PC-3 (cell line): ENCODE measurements at regions not wholly inside any gene's neighbourhood (a gene's known extent, or its start where the extent isn't known, plus 50 kb on each side); places are given as distances from the start of the nearest gene placed in this dataset.

ENCODE experiments used
- ATAC-seq: fragments of 200-7000 bp; cut with Tn5 transposase; 2 replicates; pipeline ENCODE4 v1.9.1; 2020; ENCODE audit warnings: mild to moderate bottlenecking, moderate library complexity
- BruUV-seq: library from RNA; stranded (reverse); fragments of 400-500 nt; replicated peaks from 2 replicates; lab custom pipeline; 2021; lab: Mats Ljungman, UMichigan
- CTCF ChIA-PET: fragments of 300-600 bp; sonication (Branson Sonifier 250); formaldehyde crosslinking; loops from one replicate; lab custom pipeline; 2022; ENCODE audit warnings: antibody characterized with exemption; lab: Charles Lee
- POLR2A ChIA-PET: fragments of 300-600 bp; sonication (Branson Sonifier 250); formaldehyde crosslinking; loops from one replicate; lab custom pipeline; 2022; ENCODE audit warnings: antibody characterized with exemption; ENCODE audit not compliant: unreplicated experiment; lab: Charles Lee
- DNase-seq: peaks from one replicate; pipeline ENCODE4 v3.0.0-alpha.2; 2015
- H2AFZ ChIP-seq: fragments of 300-600 bp; sonication (generic); 2 replicates; pipeline ENCODE4 v1.6.0; 2016; ENCODE audit warnings: antibody characterized with exemption, low read length
- H3F3A ChIP-seq: fragments of 300-600 bp; sonication (generic); one replicate; pipeline ENCODE4 v1.6.0; 2017; ENCODE audit warnings: antibody characterized with exemption, low read length, control low read depth, mild to moderate bottlenecking; ENCODE audit not compliant: unreplicated experiment
- H3K27ac ChIP-seq: fragments of 300-600 bp; sonication (generic); 2 replicates; pipeline ENCODE4 v1.5.1; 2016; ENCODE audit warnings: mild to moderate bottlenecking, low read length
- H3K27me3 ChIP-seq: fragments of 300-600 bp; sonication (generic); 2 replicates; pipeline ENCODE4 v1.6.1; 2016; ENCODE audit warnings: low read length, mixed read lengths
- H3K36me3 ChIP-seq: fragments of 300-600 bp; sonication (generic); 2 replicates; pipeline ENCODE4 v1.6.1; 2016; ENCODE audit warnings: low read depth, mixed run types, low read length, mixed read lengths
- H3K4me1 ChIP-seq: fragments of 300-600 bp; sonication (generic); 2 replicates; pipeline ENCODE4 v1.5.1; 2016; ENCODE audit warnings: low read length; ENCODE audit not compliant: insufficient read depth
- H3K4me2 ChIP-seq: fragments of 300-600 bp; sonication (generic); 2 replicates; pipeline ENCODE4 v1.6.0; 2016; ENCODE audit warnings: low read length
- H3K4me3 ChIP-seq: fragments of 300-600 bp; sonication (generic); 2 replicates; pipeline ENCODE4 v1.5.1; 2016; ENCODE audit warnings: mild to moderate bottlenecking, low read length, mixed read lengths
- H3K79me2 ChIP-seq: fragments of 300-600 bp; sonication (generic); 2 replicates; pipeline ENCODE4 v1.6.1; 2017; ENCODE audit warnings: low read length, mixed read lengths
- H3K9ac ChIP-seq: fragments of 300-600 bp; sonication (generic); 2 replicates; pipeline ENCODE4 v1.6.0; 2016; ENCODE audit warnings: mild to moderate bottlenecking, low read length
- H3K9me2 ChIP-seq: fragments of 300-600 bp; sonication (generic); replicated peaks from 2 replicates; pipeline ENCODE4 v1.6.1; 2016; ENCODE audit warnings: mixed run types, low read length, mixed read lengths
- H3K9me3 ChIP-seq: fragments of 300-600 bp; sonication (generic); 2 replicates; pipeline ENCODE4 v1.6.1; 2016; ENCODE audit warnings: low read length, mixed read lengths
- H4K20me1 ChIP-seq: fragments of 300-600 bp; sonication (generic); 2 replicates; pipeline ENCODE4 v1.6.1; 2016; ENCODE audit warnings: low read length, mixed read lengths
- CTCF ChIP-seq: fragments of 300-600 bp; sonication (generic); conservative IDR thresholded peaks from 2 replicates; pipeline ENCODE4 v1.5.1; 2017; ENCODE audit warnings: antibody characterized with exemption, low read depth, mild to moderate bottlenecking, low read length
- EZH2 ChIP-seq: fragments of 300-600 bp; sonication (generic); IDR thresholded peaks from one replicate; pipeline ENCODE4 v1.6.1; 2017; ENCODE audit warnings: antibody characterized with exemption, mild to moderate bottlenecking, low read length; ENCODE audit not compliant: unreplicated experiment
- EZH2phosphoT487 ChIP-seq: fragments of 300-600 bp; sonication (generic); IDR thresholded peaks from 2 replicates; pipeline ENCODE4 v1.6.1; 2018; ENCODE audit warnings: mild to moderate bottlenecking, antibody characterized with exemption, low read length, borderline replicate concordance
- intact Hi-C: fragments of 100-400 bp; cut with micrococcal nuclease; formaldehyde crosslinking; loops from 2 replicates; pipeline ENCODE4 v1.9.0; 2023

DNA sequence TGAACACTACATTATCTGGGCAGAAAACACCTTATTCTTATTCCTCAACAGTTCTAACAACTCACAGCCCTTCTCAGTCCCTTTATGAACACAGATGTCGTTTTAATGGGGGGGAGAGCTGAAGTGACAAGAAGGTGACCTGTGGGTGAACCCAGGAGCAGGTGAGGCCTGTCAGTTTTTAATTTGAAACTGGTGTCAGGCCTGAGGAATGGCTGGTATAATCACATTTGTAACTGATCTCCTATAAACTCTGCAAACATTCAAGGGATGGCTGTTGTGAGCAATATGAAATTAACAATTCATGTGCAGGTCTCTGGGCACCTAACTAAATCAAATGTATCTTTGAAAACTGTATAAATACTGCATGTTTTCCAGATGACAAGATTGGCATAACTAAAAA is 362.1 kb upstream of the NR5A2 start:
- Histone ChIP-seq H3K4me3 (no peak overlapping the region), H4K20me1 (no peaks in the 10 kb centered on the region), H3K9me2 (no peaks in the 10 kb centered on the region), H3K27ac (no peak overlapping the region), H3K27me3 (no peaks in the 10 kb centered on the region), H3K79me2 (no peaks in the 10 kb centered on the region), H3K9ac (no peak overlapping the region), H2AFZ (no peak overlapping the region), H3K4me1 (no peaks in the 10 kb centered on the region), H3K36me3 (no peaks in the 10 kb centered on the region), H3F3A (no peaks in the 10 kb centered on the region), H3K9me3 (no peaks in the 10 kb centered on the region), H3K4me2 (no peak overlapping the region)
- intact Hi-C loops = no loop called here
- no peak for ATAC-seq
- no TSS peak for BruUV-seq
- DNase-seq = no peak
- ChIA-PET CTCF (no interaction called here), POLR2A (no interaction called here)
- no peak for TF ChIP-seq CTCF
- TF ChIP-seq EZH2 = no peak
- TF ChIP-seq EZH2phosphoT487 = no peak

DNA sequence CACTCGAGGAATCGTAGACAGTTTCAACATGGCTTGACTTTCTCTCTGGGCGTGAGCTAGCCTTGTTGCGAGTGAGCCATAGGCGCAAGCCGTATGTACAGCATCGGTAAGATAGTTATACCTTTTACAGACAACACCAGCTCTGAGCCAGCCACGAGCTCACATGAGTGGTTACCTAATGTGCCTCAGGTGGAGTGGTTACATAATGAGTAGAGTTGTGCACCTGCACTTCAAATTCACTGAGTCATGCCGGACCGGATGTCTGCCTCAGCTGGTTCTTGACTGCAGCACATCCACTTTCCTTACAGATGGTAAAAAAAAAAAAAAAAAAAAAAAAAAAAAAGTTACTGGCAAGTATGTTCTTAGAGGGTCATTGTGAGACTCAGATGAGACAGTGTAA is 360.4 kb upstream of the NR5A2 start:
- no TSS peak for BruUV-seq
- TF ChIP-seq EZH2 (no peak), EZH2phosphoT487 (no peak), CTCF (no peak)
- Histone ChIP-seq H3F3A (no peaks in the 10 kb centered on the region), H3K9ac (no peak overlapping the region), H3K27me3 (no peaks in the 10 kb centered on the region), H3K79me2 (no peaks in the 10 kb centered on the region), H3K9me3 (no peaks in the 10 kb centered on the region), H2AFZ (no peak overlapping the region), H4K20me1 (no peaks in the 10 kb centered on the region), H3K9me2 (no peaks in the 10 kb centered on the region), H3K27ac (no peak overlapping the region), H3K4me1 (no peaks in the 10 kb centered on the region), H3K4me2 (no peak overlapping the region), H3K36me3 (no peaks in the 10 kb centered on the region), H3K4me3 (no peak overlapping the region)
- no peak for ATAC-seq
- POLR2A ChIA-PET = no interaction called here
- intact Hi-C loops = no loop called here
- CTCF ChIA-PET = interaction anchor here (0.6 kb wide), 1 partner anchor 141 kb away, joined by 8 read pairs; no protein-coding TSS in a partner anchor
- no peak for DNase-seq

- ChIA-PET POLR2A (no interaction called here), CTCF (no interaction called here)
- Histone ChIP-seq H3K4me3 (no peak overlapping the region), H3K4me2 (no peak overlapping the region), H3F3A (no peaks in the 10 kb centered on the region), H3K9me2 (no peaks in the 10 kb centered on the region), H4K20me1 (no peaks in the 10 kb centered on the region), H3K27ac (no peak overlapping the region), H3K79me2 (no peaks in the 10 kb centered on the region), H2AFZ (no peak overlapping the region), H3K9ac (no peak overlapping the region), H3K27me3 (no peaks in the 10 kb centered on the region), H3K36me3 (no peaks in the 10 kb centered on the region), H3K9me3 (no peaks in the 10 kb centered on the region), H3K4me1 (no peaks in the 10 kb centered on the region)
- no TSS peak for BruUV-seq
- intact Hi-C loops = no loop called here
- ATAC-seq (no peak), DNase-seq (no peak)
- no peak for TF ChIP-seq EZH2
- TF ChIP-seq EZH2phosphoT487 = no peak
Measured at GRCh38 chr1:199669916-199670315, 357.6 kb upstream of the NR5A2 start.
